Astrocyte of the cerebellum (primary cell): ENCODE measurements at regions not wholly inside any gene's neighbourhood (a gene's known extent, or its start where the extent isn't known, plus 50 kb on each side); places are given as distances from the start of the nearest gene placed in this dataset.

Experiments used
- DNase-seq: peaks from one replicate; pipeline ENCODE4 v3.0.0-alpha.2; 2011; ENCODE audit warnings: low read depth
- H3K4me3 ChIP-seq: 2 replicates; pipeline ENCODE4 v1.5.1; 2011; ENCODE audit warnings: mild to moderate bottlenecking, low read depth, low read length, moderate library complexity
- CTCF ChIP-seq: IDR thresholded peaks from 2 replicates; pipeline ENCODE4 v1.5.1; 2012; ENCODE audit warnings: low read length, low read depth, moderate library complexity, mild to moderate bottlenecking; ENCODE audit errors: missing control alignments
- in situ Hi-C: cut with HindIII; loops from 2 replicates; pipeline ENCODE4 v1.10.0; 2017; ENCODE audit warnings: low sequenced_read_pairs

GRCh38 chr2:121128741-121129659 is 156.0 kb downstream of the TFCP2L1 start:
- no peak for DNase-seq
- no peak overlapping the region for H3K4me3 ChIP-seq
- in situ Hi-C loops = no loop called here
- TF ChIP-seq CTCF = peak; percentile 69

- no peak overlapping the region for H3K4me3 ChIP-seq
- no peak for TF ChIP-seq CTCF
- no peak for DNase-seq
- in situ Hi-C loops = no loop called here
Observed at GRCh38 chr2:121129692-121130091, 155.3 kb downstream of the TFCP2L1 start.

GRCh38 chr2:121130301-121130850 is 154.6 kb downstream of the TFCP2L1 start:
- H3K4me3 ChIP-seq = no peak overlapping the region
- in situ Hi-C loops = no loop called here
- no peak for DNase-seq
- no peak for TF ChIP-seq CTCF

GRCh38 chr2:121131375-121131774 is 153.6 kb downstream of the TFCP2L1 start:
- in situ Hi-C loops = no loop called here
- DNase-seq = no peak
- no peak overlapping the region for H3K4me3 ChIP-seq
- no peak for TF ChIP-seq CTCF

GRCh38 chr2:121132054-121132761 is 152.8 kb downstream of the TFCP2L1 start:
- no peak overlapping the region for H3K4me3 ChIP-seq
- DNase-seq = no peak
- in situ Hi-C loops = no loop called here
- no peak for TF ChIP-seq CTCF

- DNase-seq = no peak
- no peak overlapping the region for H3K4me3 ChIP-seq
- TF ChIP-seq CTCF = no peak
- in situ Hi-C loops = no loop called here
Observed at GRCh38 chr2:121132762-121133107, 152.3 kb downstream of the TFCP2L1 start.
